GM18909 (cell line): ENCODE measurements at regions not wholly inside any gene's neighbourhood (a gene's known extent, or its start where the extent isn't known, plus 50 kb on each side); places are given as distances from the start of the nearest gene placed in this dataset.
"Not testable (repeated sequence)": the region's sequence is repeated elsewhere in the genome, so short reads cannot be mapped to it uniquely, and the experiment has no call there.

ENCODE experiments used
- ATAC-seq: cut with Tn5 transposase; IDR thresholded peaks from one replicate; pipeline ENCODE4 v1.9.1; 2021; ENCODE audit warnings: mild to moderate bottlenecking; ENCODE audit not compliant: unreplicated experiment, poor library complexity

DNA sequence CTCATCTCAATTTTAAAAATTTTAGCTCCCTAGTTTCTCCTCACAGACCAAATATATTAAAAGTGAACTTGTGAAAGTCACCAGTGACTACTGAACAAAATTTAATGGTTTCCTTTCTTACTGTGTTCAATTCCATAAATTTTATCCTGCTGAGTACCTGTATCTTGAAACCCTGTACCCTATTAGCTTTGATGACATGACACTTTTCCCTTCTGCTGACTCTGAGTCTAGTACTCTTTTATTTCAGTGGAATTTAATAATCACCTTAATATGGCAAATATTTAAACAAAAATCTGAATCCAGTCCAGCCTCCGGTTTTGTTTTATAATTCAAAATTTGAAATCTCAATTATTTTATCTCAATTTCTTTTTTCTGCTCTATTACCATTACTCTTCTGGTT is 203.1 kb upstream of the NUDT6 start:
- ATAC-seq = no peak

DNA sequence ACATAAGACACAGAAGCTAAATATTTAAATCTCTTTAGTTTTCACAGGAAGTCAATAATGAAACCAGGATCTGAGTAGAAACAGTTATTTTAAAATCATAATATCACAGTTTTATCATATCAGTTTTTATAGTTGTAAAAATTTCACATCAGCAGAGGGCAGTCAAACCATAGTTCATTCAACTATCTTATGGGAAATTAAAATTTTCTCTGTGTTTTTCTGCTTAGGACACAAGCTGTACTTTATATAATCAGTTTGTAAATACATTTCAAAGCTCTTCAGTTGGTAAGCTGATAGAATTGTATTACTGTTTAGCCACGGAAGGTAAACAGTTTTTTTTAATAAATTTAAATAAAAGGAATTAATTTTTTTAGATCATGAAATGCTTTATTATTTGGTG is 204.8 kb upstream of the NUDT6 start:
- ATAC-seq = no peak

DNA sequence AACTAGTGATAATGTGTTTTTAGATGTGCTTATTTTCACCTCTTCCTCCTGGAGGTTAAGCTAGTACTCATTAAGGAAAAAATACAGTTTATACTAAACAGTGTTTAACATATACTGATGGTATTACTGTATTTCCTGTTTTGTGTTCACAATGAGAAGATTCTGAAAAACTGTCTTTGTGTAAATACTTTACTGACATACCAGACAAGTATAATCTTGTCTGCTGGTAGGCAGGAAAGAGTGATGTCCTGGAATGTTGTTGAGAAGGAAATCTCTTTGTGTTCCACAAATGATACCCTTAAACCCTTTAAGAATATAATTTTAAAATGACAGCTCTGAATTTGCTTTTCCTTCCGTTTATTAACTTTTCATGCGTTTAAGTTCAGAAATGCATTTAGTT is 205.5 kb upstream of the NUDT6 start:
- no peak for ATAC-seq

DNA sequence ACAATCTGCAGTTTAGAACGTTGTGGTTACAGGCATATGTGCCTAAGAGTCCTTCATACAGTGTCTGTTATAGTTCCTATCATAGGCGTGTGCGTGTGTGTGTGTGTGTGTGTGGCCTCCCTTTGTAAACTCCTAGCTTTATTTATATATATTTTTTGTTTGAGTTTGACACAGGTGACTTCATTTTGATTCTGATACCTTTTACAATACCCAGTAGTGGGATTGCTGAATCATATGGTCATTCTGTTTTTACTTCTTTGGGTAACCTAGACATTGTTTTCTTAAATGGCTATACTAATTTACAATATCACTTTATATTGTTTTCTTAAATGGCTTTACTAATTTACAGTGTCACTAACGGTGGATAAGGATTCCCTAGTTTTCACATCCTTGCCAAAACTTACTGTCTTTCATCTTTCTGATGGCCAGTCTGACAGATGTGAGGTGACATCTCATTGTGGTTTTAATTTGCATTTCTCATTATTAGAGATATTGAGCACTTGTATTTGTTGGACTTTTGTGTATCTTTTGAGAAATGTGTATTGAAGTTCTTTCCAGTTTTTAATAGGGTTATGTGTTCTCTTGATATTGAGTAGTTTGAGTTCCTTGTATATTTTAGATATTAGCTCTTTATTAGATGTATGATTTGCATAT is 211.1 kb upstream of the NUDT6 start:
- ATAC-seq = peak; percentile 79

DNA sequence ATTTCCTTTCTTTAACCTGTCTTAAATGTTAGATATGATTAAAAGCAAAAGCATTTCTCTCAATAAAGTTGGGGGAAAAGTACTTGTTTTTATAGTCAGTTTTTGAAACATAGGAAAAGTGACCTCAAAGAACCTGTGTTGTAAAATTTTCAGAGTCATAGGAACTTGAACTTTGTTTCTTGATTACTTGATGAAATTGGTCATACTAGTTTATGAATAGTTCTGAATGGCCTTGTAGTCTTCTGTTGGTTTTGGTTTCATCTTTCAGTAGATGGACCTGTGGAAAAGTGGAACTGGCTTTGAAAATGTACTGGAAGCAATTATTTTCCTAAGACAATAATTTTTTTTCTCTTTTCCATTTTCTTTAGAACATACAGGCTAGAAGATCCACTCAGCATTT is 222.2 kb upstream of the NUDT6 start:
- ATAC-seq = no peak

DNA sequence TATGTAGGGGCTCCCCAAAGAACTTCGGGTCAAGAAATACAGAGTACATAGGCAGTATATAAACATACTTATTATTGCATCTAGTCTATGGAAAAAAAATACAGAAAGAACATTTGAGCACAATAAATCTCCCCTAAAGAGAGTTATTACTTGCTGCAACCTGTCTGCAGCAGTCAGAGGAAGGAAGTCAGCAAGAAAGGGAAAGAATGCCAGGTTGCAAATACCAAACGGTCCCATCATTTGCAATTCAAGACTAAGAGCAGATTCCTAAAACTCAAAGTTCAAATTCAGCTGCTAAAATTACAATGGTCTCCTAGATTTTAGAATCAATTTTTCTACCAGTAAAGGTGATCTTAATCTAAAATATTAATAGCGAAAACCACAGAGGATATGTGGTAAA is 236.2 kb upstream of the NUDT6 start:
- no peak for ATAC-seq

DNA sequence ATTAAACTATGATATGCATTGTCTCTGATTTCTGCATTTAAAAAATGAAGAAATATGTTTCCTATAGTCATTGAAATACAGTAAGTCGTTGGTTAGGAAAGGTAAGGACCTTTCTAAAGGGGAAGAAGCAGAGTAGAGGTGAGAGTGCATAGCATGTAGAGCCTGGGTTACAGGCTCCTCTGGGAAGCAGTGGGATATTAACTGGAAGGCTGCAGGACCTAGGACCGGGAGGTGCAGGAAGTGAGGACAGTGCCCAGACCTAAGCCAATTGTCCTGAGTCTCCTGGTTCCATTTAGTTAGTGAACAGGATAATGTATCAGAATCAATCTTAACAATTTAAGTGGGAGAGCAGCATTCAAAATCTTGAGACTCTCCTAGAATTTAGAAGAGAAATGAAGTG is 237.1 kb upstream of the NUDT6 start:
- no peak for ATAC-seq

DNA sequence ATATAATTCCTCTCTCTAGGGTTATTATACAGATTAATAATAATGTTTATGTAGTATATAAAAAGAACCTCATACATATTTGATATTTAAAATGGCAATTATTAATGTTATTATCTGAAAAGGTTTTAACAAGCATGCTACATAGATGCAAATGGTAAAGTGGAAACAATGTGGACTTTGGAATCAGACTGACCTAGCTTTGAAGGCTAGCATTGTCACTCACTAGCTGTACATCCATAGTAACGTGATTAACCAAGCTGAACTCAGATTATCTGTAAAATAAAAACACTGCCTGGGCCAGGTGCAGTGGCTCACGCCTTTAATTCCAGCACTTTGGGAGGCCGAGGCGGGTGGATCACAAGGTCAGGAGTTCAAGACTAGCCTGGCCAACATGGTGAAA is 233.7 kb upstream of the SPRY1 start:
- no peak for ATAC-seq

DNA sequence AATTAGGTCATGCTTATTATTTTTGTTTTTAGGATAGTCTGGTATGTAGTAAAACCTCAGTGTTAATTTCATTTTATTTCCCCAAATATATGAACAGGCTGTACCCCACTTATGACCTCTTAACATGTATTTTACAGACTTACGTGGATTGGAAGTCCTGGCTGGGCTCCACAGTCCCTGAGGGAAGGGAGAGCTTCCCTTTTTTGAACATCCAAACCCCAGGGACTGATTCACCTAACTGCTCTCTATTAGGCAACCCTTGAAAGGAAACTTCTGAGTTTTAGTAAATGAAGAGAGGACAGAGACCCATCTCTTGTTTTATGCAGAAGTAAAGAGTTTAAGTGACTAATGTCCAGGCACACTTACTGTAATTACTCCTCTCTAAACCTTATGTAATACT is 233.1 kb upstream of the SPRY1 start:
- ATAC-seq = no peak

DNA sequence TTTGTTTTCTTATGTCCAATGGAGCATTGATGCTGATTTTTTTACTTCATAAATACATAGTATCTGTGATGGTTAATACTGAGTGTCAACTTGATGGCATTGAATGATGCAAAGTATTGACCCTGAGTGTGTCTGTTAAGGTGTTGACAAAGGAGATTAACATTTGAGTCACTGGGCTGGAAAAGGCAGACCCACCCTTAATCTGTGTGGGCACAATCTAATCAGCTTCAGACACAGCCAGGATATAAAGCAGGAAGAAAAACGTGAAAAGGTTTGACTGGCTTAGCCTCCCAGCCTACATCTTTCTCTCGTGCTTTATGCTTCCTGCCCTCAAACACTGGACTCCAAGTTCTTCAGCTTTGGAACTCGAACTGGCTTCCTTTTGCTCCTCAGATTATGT is 230.6 kb upstream of the SPRY1 start:
- ATAC-seq = no peak

DNA sequence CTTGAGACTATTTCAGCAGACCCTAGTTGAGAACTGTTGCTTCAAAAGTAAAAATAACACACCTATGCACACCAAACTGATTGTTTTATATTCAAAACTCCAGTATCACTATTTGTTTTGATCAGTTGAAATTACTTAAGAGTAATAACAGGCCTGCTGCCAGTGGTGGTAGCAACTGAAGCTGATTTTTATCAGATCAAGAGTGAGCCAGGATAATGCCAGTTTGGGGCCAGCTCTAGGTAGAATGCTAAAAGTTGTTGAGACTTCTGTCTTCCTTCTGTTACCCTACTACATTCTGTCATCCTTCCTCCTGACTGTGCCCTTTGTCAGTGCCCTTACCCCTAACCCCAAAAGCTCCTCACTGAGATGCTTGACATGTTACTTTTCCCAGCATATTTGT is 228.7 kb upstream of the SPRY1 start:
- ATAC-seq = no peak

DNA sequence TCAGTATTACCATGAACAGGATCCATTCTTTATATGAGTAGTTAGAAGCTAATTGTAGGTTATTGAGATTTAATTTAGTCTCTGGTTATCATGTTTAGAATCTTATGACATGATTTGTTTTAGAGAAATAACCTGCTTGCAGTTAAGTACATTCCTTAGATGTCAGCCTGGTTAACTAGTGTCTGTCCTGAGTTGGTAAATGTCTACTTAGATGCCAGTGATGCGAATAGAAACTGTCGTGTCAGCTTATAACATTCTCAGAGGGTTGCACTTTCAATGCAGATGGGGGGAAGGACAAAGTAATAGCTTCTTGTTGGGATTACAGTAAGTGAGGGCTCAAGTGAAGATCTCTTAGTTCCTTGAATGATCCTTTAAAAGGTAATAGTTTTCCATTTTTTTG is 227.8 kb upstream of the SPRY1 start:
- no peak for ATAC-seq

DNA sequence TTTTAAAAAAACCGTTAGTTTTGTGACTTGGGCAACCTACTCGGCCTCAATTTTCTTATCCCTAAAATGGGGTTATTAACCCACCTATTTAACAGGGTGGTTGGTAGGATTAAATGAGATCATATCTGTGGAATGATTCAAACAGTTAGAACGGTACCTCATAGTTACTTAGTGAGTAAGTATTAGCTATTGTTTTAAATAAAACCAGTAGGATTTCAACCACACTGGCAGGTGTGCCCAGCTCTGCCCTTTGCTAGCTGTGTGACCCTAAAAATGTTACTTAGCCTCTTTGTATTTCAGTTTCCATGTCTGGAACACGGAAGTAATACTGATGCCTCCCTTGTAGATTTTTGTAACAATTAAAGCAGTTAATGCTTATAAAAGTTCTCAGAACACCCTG is 225.8 kb upstream of the SPRY1 start:
- ATAC-seq = no peak

DNA sequence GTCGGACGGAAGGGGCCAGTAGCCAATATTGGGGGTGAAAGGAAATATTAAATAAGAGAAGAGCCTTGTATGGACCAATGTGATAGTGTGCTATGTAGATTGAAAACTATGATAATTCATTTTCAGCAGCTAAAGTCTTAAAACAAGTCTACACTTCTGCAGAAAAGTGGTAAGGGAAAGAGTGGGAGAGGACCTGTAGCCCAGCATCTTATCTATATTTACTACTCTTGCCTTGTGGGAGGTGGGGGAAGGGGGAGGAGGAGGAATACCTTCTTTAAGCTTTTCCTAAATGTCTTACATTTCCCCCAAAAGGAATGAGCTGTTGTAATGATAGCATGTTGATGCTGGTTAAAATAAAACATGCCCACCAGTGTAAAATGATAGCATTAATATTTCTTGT is 220.0 kb upstream of the SPRY1 start:
- ATAC-seq = no peak

DNA sequence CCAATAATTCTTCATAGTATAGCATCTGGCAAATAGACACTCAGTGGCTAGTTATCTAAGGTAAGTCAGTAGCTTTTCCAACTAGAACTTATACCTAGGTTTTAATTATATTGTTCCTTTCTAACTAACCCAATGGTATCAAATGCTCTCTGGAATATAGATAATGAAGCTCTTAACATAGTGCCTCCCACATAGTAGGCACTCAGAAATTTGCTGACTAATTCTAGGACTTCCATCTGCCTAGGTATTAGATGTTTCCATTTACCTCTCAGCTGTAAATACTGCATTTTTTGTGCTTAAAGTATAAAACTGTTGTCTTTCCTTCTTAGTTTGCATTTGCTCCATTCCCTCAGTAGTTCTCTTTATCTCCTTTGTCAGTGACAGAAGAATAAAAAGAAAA is 214.3 kb upstream of the SPRY1 start:
- ATAC-seq = no peak

DNA sequence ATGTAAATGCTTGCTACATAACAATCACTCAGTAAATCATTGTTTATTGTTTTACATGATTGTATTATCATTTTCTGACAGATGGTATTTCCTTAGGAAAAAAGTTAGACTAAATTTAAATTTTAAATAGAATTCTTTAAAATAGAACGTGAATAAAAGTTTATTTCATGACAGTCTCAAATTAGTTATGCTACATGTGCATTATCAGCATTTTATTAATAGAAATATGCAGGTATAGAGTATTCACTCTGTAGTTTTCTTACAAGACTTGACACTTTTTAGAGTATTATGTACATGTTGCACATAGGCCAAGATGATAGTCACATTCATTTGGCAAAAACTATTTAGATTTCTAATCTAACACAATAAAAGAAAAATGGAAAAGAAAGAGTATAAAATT is 213.3 kb upstream of the SPRY1 start:
- no peak for ATAC-seq

DNA sequence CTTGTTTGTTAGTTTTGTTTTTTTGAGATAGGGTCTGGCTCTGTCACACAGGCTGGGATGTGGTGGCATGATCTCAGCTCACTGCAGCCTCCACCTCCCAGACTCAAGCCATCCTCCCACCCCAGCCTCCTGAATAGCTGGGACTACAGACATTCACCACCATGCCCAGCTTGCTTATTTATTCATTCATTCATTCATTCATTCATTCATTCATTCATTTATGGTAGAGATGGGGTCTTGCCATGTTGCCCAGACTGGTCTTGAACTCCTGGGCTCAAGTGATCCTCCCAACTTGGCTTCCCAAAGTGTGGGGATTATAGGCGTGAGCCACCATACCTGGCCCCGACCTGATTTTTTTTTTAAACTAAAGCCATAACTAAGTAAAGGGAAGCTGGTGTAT is 212.8 kb upstream of the SPRY1 start:
- not testable (repeated sequence) for ATAC-seq

DNA sequence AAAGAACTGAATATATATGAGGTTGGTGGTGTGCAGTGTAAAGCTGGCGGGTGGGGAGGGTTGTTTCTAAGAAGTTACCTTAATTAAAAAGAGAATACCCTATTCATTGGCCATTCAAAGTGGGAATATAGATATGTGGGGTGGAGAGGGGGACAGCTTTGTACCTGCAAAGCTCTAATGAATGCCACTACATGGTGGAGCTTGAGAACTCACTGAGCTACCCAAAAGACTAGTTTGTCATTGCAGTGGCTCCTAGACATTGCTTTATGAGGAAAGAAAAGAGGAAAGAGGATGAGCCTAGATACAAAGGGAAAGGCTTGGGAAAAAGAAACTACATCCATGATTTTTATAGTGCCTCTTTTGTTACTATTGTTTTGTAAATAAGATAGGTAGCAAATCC is 209.9 kb upstream of the SPRY1 start:
- ATAC-seq = no peak

DNA sequence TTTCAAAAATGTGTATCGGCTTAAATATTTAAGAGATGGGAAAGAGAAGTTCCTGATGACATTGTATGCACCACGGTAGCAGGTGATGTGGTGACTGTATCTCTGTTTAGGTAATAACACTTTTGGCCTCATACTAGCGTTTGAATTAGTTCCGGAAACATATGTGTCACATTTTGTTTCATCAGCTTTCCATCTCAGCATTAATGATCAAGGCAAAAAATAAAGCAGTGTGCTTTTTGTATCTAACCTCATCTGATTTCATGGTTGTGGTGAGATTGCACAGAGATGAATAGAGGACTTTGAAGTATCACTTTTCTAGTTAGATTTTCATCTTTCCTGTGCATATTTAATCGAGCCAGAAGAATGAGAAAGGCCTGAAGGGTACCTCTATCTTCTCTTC is 206.4 kb upstream of the SPRY1 start:
- no peak for ATAC-seq

DNA sequence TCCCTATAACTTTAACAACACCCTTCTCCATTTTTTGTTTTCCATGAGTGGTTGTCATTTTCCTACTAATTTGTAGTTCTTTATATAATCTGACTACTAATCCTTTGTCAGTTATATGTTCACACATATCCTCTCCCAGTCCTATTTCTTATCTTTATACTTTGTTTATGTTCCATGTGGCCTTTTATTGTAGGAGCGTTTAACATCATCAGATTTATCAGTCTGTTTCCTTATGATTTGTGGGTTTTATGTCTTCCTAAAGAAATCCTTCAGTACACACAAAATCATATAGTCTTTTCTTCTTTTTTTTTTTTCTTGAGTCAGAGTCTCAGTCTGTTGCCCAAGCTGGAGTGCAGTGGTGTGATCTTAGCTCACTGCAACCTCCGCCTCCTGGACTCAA is 204.9 kb upstream of the SPRY1 start:
- no peak for ATAC-seq

DNA sequence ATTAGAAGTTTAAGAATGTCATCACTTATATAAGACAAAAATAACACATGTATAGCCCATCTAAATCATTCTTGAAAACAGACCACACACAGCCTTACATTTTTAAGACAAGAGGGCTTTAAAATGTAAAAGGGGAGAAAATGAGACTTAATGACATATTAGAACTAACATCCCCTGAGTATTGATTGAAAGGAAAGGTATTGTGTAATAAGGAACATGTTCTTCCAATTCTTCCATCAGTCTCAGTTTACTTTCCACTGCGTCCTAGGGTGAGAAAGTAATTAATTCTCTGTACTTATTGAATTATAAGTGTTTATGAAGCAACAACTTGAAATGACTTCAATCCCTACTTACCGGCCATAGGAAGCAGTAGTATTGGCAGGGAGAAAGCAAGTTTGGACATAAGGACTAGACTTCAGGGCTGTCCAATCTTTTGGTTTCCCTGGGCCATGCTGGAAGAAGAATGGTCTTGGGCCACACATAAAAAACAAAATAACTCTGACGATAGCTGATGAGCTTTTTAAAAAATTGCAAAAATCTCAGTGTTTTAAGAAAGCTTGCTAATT is 202.7 kb upstream of the SPRY1 start:
- ATAC-seq = no peak

DNA sequence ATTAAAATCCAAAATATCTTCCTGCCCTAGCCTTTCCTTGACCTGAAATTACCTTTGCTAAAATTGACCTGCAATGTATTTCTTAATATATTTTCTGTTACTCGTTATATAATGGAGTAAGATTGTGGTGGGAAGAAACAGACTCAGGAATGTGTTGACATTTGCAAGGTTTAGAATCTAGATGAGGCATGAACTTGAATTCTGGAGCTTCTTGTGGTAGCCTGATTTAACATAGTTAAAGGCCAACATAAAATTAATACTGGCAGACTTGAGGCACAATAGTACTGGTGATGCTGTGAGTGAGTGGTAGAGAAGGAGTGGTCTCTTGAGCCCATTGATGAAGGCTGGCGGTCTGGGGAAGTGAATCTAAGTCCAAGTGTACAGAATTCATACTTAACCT is 197.9 kb upstream of the SPRY1 start:
- ATAC-seq = no peak
